GM19463 (cell line): ENCODE measurements at regions not wholly inside any gene's neighbourhood (a gene's known extent, or its start where the extent isn't known, plus 50 kb on each side); places are given as distances from the start of the nearest gene placed in this dataset.

ENCODE experiments used
- ATAC-seq: cut with Tn5 transposase; IDR thresholded peaks from one replicate; pipeline ENCODE4 v1.9.1; 2021; ENCODE audit warnings: mild to moderate bottlenecking, moderate library complexity; ENCODE audit not compliant: unreplicated experiment

DNA sequence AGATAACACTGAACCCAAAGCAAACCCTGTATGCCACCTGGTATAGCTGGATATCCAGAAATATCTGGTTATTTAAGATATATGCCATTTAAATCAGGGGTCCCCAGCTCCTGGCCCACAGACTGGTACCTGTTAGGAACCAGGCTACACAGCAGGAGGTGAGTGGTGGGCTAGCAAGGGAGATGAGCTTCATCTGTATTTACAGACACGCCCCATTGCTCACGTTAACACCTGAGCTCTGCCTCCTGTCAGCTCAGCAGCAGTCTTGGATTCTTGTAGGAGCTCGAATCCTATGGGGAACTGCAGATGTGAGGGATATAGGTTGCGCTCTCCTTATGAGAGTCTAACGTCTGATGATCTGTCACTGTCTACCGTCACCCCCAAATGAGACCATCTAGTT, 646.6 kb downstream of the TLE4 start:
- no peak for ATAC-seq

DNA sequence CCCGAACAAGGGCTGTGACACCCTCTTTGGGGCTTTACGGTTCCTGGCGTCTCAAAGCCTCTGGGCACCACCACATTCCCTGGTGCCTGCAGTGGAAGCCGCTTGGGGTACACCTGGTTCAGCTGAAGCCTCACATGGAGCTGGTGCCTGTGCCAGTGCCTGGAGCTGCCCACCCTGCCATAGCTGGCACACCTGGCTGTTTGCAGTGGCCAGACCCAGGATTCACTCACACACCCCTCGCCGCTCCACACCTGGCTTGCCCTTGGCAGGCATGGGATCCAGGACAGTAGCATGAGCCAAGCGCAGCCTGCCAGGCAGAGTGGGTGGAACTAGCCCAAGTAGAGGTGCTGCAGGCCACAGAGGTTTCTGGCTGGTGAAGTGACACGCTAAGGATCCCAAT, 641.8 kb downstream of the TLE4 start:
- ATAC-seq: no peak

GRCh38 chr9:80208696-80209095, 636.9 kb downstream of the TLE4 start:
- ATAC-seq: no peak

DNA sequence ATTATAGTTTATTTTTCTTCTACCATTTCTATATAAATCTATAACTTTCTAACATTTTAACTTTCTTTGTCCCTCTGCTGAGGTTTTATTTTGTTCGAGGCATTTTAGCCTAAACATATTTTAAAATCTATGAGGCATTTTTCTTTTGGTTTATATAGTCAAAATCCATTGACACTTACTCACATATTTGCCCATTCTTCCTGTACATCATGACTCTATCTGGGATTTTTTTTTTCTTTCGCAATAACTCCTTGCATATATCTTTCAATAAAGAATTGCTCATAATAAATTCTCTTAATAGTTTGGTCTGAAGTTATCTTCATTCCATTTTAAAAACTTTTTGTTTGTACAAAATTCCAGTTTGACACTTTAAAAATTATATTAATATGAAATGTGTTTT, 632.3 kb downstream of the TLE4 start:
- ATAC-seq: no peak

- ATAC-seq: no peak
Observed at GRCh38 chr9:80197661-80198060, 625.9 kb downstream of the TLE4 start.

- ATAC-seq: no peak
Observed at GRCh38 chr9:80191108-80191507, 619.3 kb downstream of the TLE4 start.

GRCh38 chr9:80188579-80188978, 616.8 kb downstream of the TLE4 start:
- no peak for ATAC-seq

DNA sequence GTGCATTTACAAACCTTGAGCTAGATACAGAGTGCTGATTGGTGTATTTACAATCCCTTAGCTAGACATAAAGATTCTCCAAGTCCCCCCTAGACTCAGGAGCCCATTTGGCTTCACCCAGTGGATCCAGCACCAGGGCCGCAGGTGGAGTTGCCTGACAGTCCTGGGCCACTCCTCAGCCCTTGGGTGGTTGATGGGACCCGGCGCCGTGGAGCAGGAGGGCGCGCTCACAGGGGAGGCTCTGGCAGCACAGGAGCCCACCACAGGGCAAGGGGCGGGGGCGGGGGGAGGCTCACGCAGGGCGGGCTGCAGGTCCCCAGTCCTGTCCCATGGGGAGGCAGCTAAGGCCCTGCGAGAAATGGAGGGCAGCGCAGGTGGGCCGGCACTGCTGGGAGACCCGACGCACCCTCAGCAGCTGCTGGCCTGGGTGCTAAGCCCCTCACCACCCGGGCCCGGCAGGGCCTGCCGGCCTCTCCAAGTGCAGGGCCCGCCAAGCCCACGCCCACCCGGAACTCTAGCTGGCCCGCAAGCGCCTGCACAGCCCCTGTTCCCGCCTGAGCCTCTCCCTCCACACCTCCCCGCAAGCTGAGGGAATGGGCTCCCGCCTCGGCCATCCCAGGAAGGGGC, 613.5 kb downstream of the TLE4 start:
- no peak for ATAC-seq

- ATAC-seq: no peak
Observed at GRCh38 chr9:80177949-80178480, 606.2 kb downstream of the TLE4 start.

DNA sequence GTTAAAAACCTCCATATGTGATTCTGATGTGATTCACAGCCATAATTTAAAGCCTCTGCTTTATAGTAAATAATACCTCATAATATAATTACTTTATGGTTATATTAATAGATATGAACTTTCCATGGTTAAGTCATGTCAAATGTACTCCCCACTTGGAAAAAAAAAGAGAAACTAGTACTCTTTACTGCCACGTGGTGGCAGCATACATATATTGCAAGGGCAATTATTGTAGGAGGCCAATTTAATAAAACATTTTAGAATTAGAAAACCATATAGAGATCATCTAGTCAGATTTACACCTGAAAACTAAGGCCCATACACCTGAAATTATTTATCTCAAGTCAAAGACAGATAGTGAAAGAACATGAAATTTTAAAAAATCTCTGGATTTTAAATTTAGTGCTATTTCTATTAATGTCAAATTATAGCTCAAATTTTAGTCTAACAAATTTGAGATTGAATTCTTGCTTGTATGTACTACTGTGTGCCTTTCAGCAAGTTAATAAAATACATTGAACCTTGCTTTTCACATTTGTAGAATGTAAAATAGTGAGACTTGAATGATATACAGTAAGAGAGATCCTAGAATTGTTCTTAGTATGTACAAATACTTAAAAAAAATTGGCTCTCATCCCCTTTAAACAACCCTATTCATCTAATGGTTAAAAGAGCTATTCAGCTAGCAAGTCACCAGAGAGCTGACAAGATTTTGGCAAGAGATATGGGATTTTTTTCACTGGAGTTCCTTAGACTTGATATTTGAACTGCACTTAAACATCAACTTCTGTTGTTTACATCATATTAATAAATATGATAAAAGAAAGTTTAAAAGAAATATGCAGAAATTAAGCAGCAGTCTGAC, 603.8 kb downstream of the TLE4 start:
- no peak for ATAC-seq

DNA sequence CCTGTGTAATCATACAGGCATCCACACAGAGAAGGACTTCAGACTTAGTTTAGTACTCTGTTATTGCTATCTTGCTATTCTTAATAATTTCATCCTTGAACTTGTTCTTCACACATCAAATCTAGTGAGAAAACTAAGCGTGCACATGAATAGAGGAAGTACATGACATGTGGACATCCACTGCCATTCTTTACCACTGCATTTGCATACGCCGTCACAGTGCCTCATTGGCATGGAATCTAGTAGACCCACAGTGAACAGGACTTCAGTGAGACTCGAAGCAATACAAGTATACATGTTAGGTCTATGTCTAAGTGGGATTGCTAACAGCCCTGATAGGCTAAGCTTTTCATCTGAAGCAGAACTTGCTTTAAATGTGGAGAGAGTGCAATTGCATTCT, 592.1 kb downstream of the TLE4 start:
- peak; percentile 89 for ATAC-seq

- no peak for ATAC-seq
Observed at GRCh38 chr9:80158554-80159170, 586.9 kb downstream of the TLE4 start.

DNA sequence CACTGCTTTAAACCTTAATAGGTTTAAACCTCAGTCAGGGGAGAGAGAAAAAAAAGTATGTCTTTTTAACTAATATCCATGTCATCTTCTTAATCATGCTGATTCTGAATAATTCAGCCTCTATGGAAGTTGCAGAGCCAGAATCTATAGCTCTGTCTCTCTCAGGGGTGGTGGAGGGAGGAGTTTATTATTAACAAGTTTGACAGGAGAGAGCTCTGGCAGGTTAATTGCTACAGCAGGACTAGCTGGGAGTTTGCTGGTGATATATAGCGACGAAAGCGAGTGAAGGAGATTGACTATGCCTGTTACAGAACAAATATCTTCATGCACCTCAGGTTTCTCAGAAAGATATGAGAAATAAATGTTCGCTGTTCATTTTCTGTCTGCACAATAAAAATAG, 586.4 kb downstream of the TLE4 start:
- no peak for ATAC-seq

DNA sequence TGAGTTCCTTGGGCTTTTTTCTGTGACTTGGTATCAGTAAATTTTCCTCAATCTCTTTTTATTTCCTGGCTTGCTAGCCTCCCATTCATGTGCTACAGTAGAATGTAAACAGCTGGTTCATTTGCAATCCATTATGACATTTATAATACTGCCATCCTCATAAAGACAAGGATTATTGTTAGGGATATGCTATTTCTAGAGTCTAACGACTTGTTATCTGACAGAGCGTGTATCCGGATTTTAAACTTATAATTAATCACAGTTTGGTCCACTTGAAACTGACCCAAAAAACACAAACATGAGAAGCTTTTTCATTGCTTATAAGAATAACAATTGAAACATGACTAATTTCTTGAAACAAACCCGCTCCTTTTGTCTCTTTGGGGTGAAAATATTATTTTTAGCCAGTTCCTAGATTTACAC, 585.8 kb downstream of the TLE4 start:
- ATAC-seq: no peak

DNA sequence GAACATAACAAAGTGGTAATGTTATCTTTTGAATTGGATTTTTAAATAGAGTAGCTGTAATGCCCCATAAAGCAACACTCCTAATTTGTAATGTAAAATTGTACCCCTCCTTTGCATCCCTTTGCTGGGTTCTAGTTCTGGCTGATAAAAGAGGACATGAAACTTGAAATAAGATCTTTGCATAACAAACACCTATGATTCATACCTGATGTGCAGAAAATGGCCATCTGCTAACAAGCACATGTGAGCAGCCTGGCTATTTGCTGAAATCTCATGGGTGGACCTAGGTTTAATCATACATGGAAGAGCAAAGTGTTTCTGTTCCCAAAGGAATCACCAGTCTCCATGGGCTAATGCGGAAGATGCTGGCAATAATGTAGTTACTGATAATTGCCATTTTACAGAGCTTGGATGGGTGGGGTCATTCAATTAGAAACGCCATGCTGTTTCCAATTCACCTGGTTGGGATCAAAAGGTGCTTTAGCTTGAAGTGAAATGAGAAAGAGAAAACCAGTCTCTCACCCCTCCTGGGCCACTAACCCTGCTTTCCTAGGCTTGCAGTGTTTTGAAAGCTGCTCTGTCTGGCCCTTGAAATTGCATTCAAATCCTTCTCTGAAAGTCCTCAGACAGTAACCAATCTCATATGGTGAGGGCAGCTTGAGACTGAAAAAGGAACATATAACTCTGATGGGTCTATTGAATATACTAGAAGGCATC, 585.1 kb downstream of the TLE4 start:
- ATAC-seq: peak; percentile 75

DNA sequence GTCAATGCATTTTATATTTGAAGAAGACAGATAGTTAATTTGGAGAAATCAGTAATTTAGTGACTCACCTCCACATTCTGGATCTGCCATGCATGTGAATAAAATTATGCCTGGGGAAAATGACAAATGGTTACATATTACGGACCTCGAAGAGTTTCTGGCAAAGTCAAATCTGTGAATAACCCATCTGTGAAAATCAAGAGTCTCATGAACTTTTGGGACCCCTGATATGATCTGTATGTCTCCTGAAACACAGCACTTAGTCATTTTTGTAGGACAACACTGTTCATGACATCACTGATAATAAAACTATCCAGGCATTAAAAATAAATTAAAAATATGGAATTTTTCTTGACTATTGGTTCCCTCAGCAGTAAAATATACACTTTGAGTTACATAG, 584.5 kb downstream of the TLE4 start:
- no peak for ATAC-seq

GRCh38 chr9:80147866-80148265, 576.1 kb downstream of the TLE4 start:
- no peak for ATAC-seq

DNA sequence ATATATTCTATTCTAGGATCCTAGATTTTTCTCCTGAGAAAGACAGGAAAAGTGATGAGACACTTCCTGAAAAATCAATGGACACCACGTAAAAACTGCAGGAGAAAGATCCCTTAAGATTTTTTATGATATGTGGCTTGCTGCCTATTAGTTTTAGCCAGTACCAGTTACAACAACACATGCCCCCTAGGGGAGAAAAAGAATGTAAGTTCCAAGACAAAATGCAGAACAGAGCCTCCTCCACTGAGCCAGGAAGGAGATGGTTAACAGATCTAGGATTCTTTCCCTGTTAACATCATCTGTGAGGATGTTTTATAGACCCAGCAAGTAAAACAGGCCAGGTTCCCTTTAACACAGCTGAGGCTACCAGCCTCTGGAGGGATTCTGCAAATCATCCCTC, 574.7 kb downstream of the TLE4 start:
- no peak for ATAC-seq

DNA sequence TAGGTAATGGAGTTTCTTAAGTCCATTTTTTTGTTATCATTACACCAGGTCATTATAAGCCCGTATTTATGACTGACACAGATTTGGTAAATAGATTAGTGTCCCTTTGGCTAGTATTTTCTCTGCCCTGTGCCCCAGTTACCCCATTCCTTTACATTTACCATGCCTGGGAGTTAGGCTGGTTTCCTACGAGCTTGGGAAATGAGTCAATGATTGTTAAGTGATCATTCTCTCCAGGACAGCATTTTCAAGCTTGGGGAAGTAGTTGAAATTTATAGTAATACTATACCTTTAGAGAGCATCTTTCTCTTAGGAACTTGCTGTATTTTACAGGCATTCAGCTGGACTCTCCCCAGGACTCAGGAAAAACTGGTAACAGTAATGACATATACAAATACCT, 573.1 kb downstream of the TLE4 start:
- ATAC-seq: no peak

DNA sequence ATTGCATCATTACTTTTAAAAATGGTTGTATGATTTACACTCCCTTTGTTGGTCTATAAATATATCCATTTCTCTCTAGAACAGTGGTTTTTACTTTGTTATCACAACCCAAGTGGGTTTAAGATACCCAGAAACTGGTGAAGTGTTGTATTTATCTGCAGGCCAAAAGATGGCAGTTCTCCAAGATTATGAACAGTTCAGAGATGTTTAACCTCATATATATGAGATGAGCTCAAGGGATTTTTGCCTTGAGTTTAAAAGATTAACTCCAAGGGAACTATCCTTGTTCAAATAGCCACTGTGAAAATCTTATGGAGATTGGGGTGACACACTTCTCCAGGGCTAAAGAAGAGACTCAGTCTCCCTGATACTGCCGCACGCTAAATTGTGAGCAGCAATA, 572.6 kb downstream of the TLE4 start:
- no peak for ATAC-seq

GRCh38 chr9:80143899-80144298, 572.1 kb downstream of the TLE4 start:
- peak; percentile 93 for ATAC-seq
